Hepatocyte (in vitro differentiated cells): ENCODE measurements at regions not wholly inside any gene's neighbourhood (a gene's known extent, or its start where the extent isn't known, plus 50 kb on each side); places are given as distances from the start of the nearest gene placed in this dataset.

ENCODE experiments used
- DNase-seq: peaks from one replicate; pipeline ENCODE4 v3.0.0-alpha.2; 2016; ENCODE audit warnings: low spot score
- H2AFZ ChIP-seq: fragments of 200-600 bp; sonication (generic); 2 replicates; pipeline ENCODE4 v1.6.0; 2016; ENCODE audit warnings: antibody characterized with exemption, mild to moderate bottlenecking
- H3K27ac ChIP-seq: fragments of 200-600 bp; sonication (generic); 2 replicates; pipeline ENCODE4 v1.5.1; 2016; ENCODE audit warnings: mild to moderate bottlenecking
- H3K27me3 ChIP-seq: fragments of 200-600 bp; sonication (generic); 2 replicates; pipeline ENCODE4 v1.6.1; 2016
- H3K36me3 ChIP-seq: fragments of 200-600 bp; sonication (generic); replicated peaks from 2 replicates; pipeline ENCODE4 v1.5.1; 2016; ENCODE audit warnings: low read depth; ENCODE audit not compliant: insufficient read depth
- H3K4me1 ChIP-seq: fragments of 200-600 bp; sonication (generic); 2 replicates; pipeline ENCODE4 v1.5.1; 2016; ENCODE audit warnings: mild to moderate bottlenecking, moderate library complexity; ENCODE audit not compliant: insufficient read depth
- H3K4me2 ChIP-seq: fragments of 200-600 bp; sonication (generic); 2 replicates; pipeline ENCODE4 v1.6.0; 2016
- H3K4me3 ChIP-seq: fragments of 200-600 bp; sonication (generic); 2 replicates; pipeline ENCODE4 v1.5.1; 2016; ENCODE audit warnings: mild to moderate bottlenecking
- H3K79me2 ChIP-seq: fragments of 200-600 bp; sonication (generic); 2 replicates; pipeline ENCODE4 v1.6.0; 2017; ENCODE audit warnings: mild to moderate bottlenecking
- H3K9me2 ChIP-seq: fragments of 200-600 bp; sonication (generic); replicated peaks from 2 replicates; pipeline ENCODE4 v1.6.0; 2017; ENCODE audit warnings: mild to moderate bottlenecking; ENCODE audit not compliant: insufficient read depth
- H3K9me3 ChIP-seq: fragments of 200-600 bp; sonication (generic); 2 replicates; pipeline ENCODE4 v1.5.1; 2016; ENCODE audit warnings: low read depth, mild to moderate bottlenecking
- H4K20me1 ChIP-seq: fragments of 200-600 bp; sonication (generic); 2 replicates; pipeline ENCODE4 v1.6.0; 2016; ENCODE audit warnings: mild to moderate bottlenecking; ENCODE audit not compliant: insufficient read depth, poor library complexity, severe bottlenecking
- EZH2 ChIP-seq: fragments of 200-600 bp; sonication (generic); IDR thresholded peaks from 2 replicates; pipeline ENCODE4 v1.6.1; 2016; ENCODE audit warnings: antibody characterized with exemption, mild to moderate bottlenecking, borderline replicate concordance
- EZH2phosphoT487 ChIP-seq: fragments of 200-600 bp; sonication (generic); IDR thresholded peaks from one replicate; pipeline ENCODE4 v1.6.1; 2018; ENCODE audit warnings: antibody characterized with exemption, mild to moderate bottlenecking, low read depth, moderate library complexity; ENCODE audit not compliant: unreplicated experiment, severe bottlenecking
- WGBS: methylation state at CpG from one replicate; pipeline ENCODE4 v1.1.6; 2016; ENCODE audit warnings: low lambda C conversion rate; ENCODE audit errors: missing lambda C conversion rate; 5-methylcytosine and 5-hydroxymethylcytosine counted together
- TF ChIP-seq, protein P1 (sequence below): fragments of 200-600 bp; sonication (generic); IDR thresholded peaks from 2 replicates; pipeline ENCODE4 v1.5.1; 2016; ENCODE audit warnings: antibody characterized with exemption, mild to moderate bottlenecking; ENCODE audit not compliant: poor library complexity

- no peaks in the 10 kb centered on the region for H3K79me2 ChIP-seq
- DNase-seq = no peak
- no peaks in the 10 kb centered on the region for H4K20me1 ChIP-seq
- H2AFZ ChIP-seq = no peak overlapping the region
- H3K27me3 ChIP-seq = no peaks in the 10 kb centered on the region
- no peaks in the 10 kb centered on the region for H3K36me3 ChIP-seq
- WGBS = 50% methylated on average over 2 of the region's 2 CpGs
- no peak overlapping the region for H3K4me3 ChIP-seq
- no peaks in the 10 kb centered on the region for H3K9me3 ChIP-seq
- no peak overlapping the region for H3K27ac ChIP-seq
- no peaks in the 10 kb centered on the region for H3K9me2 ChIP-seq
- H3K4me2 ChIP-seq = no peak overlapping the region
- TF ChIP-seq EZH2 (no peak), EZH2phosphoT487 (no peak)
- TF ChIP-seq, protein P1, sequence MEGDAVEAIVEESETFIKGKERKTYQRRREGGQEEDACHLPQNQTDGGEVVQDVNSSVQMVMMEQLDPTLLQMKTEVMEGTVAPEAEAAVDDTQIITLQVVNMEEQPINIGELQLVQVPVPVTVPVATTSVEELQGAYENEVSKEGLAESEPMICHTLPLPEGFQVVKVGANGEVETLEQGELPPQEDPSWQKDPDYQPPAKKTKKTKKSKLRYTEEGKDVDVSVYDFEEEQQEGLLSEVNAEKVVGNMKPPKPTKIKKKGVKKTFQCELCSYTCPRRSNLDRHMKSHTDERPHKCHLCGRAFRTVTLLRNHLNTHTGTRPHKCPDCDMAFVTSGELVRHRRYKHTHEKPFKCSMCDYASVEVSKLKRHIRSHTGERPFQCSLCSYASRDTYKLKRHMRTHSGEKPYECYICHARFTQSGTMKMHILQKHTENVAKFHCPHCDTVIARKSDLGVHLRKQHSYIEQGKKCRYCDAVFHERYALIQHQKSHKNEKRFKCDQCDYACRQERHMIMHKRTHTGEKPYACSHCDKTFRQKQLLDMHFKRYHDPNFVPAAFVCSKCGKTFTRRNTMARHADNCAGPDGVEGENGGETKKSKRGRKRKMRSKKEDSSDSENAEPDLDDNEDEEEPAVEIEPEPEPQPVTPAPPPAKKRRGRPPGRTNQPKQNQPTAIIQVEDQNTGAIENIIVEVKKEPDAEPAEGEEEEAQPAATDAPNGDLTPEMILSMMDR = no peak
- H3K4me1 ChIP-seq = no peaks in the 10 kb centered on the region
These were observed 177.6 kb downstream of the STK31 start for GRCh38 chr7:23887660-23888059.

GRCh38 chr7:23888958-23889357 lies 178.9 kb downstream of the STK31 start:
- H3K36me3 ChIP-seq = no peaks in the 10 kb centered on the region
- no peak for TF ChIP-seq EZH2phosphoT487
- TF ChIP-seq, protein P1 = no peak
- TF ChIP-seq EZH2 = no peak
- no peaks in the 10 kb centered on the region for H3K9me3 ChIP-seq
- H3K4me2 ChIP-seq = no peak overlapping the region
- H3K9me2 ChIP-seq = no peaks in the 10 kb centered on the region
- H2AFZ ChIP-seq = no peak overlapping the region
- no peaks in the 10 kb centered on the region for H4K20me1 ChIP-seq
- 53% methylated on average over 1 of the region's 1 CpG for WGBS
- no peaks in the 10 kb centered on the region for H3K27me3 ChIP-seq
- no peaks in the 10 kb centered on the region for H3K4me1 ChIP-seq
- H3K4me3 ChIP-seq = no peak overlapping the region
- DNase-seq = no peak
- no peaks in the 10 kb centered on the region for H3K79me2 ChIP-seq
- no peak overlapping the region for H3K27ac ChIP-seq

DNA sequence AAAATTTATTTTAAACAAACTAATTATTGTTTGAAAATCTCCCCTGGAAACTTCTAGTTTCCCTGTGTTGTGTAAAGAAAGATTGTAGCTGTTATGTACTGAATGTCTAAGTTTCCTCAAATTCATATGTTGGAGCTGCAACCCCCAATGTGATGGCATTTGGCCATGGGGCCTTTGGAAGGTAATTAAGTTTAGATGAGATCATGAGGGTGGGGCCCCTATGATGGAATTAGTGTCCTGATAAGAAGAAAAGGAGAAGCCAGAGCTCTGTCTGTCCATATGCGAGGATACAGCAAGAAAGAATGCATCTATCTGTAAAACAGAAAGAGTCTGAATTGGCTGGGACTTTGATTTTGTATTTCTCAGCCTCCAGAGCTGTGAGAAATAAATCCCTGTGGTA lies 179.5 kb downstream of the STK31 start:
- H3K27ac ChIP-seq = no peak overlapping the region
- H3K36me3 ChIP-seq = no peaks in the 10 kb centered on the region
- H3K9me3 ChIP-seq = no peaks in the 10 kb centered on the region
- TF ChIP-seq EZH2phosphoT487 (no peak), EZH2 (no peak)
- TF ChIP-seq, protein P1 = no peak
- H2AFZ ChIP-seq = no peak overlapping the region
- no peaks in the 10 kb centered on the region for H3K9me2 ChIP-seq
- H3K79me2 ChIP-seq = no peaks in the 10 kb centered on the region
- H4K20me1 ChIP-seq = no peaks in the 10 kb centered on the region
- H3K4me1 ChIP-seq = no peaks in the 10 kb centered on the region
- H3K4me3 ChIP-seq = no peak overlapping the region
- no peak overlapping the region for H3K4me2 ChIP-seq
- no peaks in the 10 kb centered on the region for H3K27me3 ChIP-seq
- WGBS = 95% methylated on average over 1 of the region's 1 CpG
- DNase-seq = no peak

- Histone ChIP-seq H2AFZ (no peak overlapping the region), H3K79me2 (no peaks in the 10 kb centered on the region), H3K4me3 (no peak overlapping the region), H3K4me2 (no peak overlapping the region), H3K9me2 (no peaks in the 10 kb centered on the region), H3K27me3 (no peaks in the 10 kb centered on the region), H3K36me3 (no peaks in the 10 kb centered on the region), H3K4me1 (no peaks in the 10 kb centered on the region), H3K27ac (no peak overlapping the region), H3K9me3 (no peaks in the 10 kb centered on the region), H4K20me1 (no peaks in the 10 kb centered on the region)
- 62% methylated on average over 1 of the region's 1 CpG for WGBS
- TF ChIP-seq EZH2phosphoT487 = no peak
- TF ChIP-seq, protein P1 = no peak
- TF ChIP-seq EZH2 = no peak
- DNase-seq = no peak
These were observed 182.0 kb downstream of the STK31 start for GRCh38 chr7:23892019-23892418.
